GM18511 (cell line): ENCODE measurements at regions not wholly inside any gene's neighbourhood (a gene's known extent, or its start where the extent isn't known, plus 50 kb on each side); places are given as distances from the start of the nearest gene placed in this dataset.

Experiments
- ATAC-seq: cut with Tn5 transposase; IDR thresholded peaks from one replicate; pipeline ENCODE4 v1.9.1; 2021; ENCODE audit warnings: mild to moderate bottlenecking, moderate library complexity; ENCODE audit not compliant: unreplicated experiment

DNA sequence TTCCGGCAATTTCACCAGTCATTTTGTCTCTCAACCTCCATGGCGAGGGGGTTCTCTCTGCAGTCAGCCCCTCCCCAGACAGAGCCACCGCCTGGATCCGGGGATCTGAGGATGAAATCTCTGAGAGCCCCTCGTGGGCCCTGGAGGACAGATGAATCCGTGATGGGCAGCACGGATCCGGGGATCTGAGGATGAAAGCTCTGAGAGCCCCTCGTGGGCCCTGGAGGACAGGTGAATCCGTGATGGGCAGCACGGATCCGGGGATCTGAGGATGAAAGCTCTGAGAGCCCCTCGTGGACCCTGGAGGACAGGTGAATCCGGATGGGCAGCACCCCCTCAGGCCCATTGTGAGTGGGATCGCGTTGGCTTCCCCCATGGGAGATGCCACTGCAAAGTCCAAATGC is 106.5 kb downstream of the DACT2 start:
- no peak for ATAC-seq

DNA sequence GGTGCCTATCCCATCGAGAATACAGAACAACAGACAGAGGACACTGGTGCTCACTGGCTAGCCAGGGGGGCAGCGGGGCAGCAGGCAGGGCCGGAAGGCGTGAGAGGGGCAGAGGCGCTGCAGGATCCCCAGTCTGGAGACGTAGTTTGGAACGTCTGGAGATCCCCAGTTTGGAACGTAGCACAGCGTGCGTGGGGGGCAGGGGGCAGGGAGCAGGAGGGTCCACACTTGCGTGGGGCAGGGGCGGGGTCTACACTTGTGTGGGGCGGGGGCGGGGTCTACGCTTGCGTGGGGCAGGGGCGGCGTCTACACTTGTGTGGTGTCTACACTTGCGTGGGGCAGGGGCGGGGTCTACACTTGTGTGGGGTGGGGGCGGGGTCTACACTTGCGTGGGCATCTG is 107.2 kb downstream of the DACT2 start:
- ATAC-seq: no peak

DNA sequence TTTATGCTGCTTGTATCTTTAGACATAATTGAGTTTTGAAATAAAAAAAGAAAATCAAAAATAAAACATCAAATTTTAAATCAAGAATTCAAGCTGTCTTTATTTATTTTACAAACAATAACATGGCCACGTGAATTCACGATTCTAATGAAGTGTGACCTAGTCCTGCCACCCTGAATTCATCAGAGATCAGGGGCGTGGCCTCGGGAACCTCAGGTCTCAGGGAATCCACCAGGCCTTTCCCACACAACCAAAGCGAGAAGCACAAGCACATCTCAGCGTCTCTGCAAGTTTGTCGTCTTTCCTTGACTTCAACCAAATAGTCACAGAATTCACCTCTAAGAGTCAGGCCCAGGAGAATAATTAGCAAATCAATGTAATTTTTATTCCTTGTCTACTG is 107.9 kb downstream of the DACT2 start:
- ATAC-seq: no peak

DNA sequence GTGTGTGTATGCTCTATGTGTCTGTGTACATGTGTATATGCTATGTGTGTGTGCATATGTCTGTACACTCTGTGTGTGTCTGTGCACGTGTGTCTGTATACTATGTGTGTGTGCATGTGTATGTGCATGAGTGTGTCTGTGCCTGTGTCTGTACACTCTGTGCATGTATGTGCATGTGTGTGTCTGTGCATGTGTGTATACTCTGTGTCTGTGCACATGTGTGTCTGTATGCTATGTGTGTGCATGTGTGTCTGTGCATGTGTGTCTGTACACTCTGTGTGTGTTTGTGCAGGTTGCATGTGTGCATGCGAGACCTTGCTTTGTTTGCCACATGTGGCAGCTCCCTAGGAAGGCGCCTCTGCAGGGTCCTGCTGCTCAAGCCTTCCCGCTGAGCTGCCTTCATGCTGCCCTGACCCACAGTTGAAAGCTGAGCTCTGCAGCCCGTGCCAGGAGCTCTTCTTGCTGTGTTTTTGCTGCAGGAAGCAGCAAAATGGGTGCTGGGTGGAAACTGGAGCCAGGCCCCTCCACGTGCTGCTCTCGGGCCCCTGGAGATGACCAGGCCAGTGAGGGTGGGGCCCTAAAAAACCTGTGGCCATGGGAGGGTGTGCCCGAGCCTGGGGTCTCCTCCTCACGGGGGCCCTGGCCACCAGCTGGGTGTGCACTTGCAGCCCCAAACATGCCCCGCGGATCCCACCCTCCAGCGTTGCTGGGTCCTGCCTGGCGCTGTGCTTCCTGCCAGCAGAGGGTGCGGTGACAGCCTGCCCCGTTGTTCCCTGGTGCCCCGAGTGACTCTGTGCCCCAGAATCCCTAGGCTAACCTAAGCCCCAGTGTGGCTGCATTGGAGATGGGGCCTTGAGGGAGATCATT is 109.1 kb downstream of the DACT2 start:
- no peak for ATAC-seq

DNA sequence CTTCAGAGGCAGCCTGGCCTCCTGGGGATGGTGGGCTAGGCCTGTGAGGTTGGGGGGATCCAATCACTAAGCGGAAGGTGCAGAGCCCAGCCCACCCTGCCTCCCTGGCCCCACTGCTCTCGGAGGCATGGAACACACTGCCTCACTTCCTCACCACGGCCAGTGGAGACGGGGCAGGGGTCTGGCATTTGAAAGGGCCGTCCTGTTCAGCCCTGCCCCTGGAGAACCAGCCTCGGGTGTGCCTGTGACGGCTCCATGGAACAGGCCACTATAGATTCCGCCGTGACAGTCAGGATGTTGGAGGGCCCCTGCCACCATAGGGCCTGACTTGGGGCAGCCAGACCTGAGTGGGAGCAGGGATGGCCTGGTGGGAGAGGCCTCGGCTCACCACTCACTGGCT is 110.2 kb downstream of the DACT2 start:
- no peak for ATAC-seq

DNA sequence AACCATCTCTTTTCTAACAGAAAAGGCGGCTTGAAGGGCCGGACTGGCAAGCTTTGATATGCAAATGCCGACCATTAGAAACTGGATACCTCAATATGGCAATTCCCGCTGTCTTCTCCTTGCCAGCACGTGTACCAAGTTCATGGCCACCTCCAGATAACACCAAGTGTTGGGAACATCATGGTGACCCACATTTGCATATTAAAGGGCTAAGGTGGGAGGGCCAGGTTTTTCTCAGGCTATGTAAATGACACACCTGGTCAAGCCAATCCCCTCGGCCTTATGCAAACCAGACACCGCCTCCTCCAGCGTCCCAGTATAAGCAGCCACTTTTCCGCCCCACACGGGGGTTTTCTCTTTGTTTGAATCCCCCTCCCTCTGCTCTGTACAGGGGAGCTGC is 110.7 kb downstream of the DACT2 start:
- no peak for ATAC-seq

DNA sequence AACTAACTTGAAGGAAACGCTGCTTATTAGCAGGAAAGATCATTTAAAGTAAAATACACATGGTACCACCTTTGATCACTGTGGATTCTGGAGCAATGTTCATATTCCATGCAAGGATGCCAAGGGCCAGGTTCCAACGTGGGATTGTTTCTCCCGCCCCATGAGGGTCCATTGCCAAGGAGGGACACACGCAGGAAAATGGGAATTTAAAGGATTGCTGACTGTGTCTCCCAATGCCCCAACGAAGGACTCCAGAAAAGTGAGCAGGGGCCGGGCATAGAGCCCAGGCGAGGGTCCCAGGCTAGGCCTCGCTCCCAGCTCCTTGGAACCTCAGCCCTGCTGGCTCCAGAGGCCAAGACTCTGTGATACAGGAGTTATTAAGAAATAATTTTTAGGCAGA is 111.2 kb downstream of the DACT2 start:
- ATAC-seq: no peak

DNA sequence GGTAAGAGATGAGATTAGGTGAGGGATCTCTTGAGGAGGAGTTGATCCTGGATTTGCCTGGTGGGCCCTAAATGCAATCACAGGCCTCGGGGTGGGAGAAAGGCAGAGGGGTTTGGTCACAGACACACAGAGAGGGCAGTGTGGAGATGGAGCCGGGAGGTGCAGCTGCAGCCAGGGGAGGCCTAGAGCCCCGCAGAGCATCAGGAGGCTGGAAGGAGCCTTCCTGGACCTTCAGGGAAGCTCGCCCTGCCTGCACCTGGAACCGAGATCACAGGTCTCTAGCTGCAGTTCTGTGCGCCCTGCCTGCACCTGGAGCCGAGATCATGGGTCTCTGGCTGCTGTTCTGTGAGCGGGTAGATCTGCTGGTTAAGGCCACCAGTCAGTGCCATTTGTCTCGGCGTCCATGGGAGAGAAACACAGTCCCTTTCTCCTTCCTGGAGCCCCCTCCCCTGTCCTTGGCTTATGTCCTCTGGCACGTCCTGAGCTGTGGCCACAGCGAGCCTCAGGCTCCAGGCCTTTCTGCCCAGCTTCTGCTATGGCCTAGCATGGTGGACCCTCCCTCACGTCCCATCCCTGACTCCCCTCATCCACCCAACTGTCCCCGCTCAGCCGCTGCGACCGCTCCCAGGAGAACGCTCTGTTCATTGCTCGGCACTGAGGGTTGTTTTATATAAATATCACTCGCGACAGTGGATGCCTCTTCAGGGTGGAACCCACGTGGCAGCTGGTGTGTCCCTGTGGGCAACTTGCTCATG is 112.0 kb downstream of the DACT2 start:
- ATAC-seq: no peak

DNA sequence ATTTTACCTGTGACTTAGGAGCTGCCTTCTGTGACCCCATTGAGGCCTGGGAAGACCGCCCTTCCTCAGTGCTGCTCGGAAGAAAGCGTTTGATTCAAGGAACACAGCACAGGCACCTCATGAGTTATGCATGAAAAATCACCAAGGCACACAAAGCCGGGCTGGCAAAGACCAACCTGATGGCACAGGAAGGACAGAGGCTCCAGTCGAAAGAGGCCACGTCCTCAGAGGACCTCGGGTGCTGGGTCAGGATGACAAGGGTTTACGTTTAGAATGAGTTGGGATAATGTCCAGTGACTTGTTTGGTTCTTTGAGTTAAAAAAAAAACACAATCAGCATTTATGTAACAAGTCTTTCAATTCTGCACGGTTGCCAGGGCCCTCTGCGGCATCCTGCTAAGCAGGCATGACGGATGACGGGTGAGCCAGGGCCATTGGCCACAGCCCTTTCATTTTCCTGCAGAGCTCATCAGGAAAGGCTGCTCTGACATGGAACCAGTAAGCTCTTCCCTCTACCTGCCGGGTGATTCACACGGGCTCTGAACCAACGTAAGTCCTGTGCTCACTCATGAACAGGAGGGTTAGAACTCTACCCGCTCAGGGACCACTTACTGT is 112.8 kb downstream of the DACT2 start:
- ATAC-seq: no peak

DNA sequence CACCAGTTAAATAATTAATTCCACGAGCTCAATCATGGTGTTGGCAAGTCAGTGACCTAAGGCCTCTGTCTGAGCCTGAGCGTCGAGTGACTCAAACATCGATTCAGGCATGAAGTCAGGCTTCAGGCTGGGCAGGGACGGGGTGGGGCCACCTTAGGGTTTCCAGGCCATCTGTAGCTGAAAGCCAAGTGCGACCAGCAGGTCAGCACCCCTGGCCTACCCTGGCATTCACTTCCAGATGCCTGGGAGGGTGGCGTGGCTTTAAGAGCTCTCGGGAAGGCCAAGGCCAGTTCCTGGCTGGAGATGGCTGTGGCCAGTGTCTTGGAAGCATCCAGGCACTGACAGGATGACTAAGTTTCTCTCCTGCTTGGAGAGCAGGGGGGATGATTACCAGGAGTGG is 113.4 kb downstream of the DACT2 start:
- ATAC-seq: no peak

DNA sequence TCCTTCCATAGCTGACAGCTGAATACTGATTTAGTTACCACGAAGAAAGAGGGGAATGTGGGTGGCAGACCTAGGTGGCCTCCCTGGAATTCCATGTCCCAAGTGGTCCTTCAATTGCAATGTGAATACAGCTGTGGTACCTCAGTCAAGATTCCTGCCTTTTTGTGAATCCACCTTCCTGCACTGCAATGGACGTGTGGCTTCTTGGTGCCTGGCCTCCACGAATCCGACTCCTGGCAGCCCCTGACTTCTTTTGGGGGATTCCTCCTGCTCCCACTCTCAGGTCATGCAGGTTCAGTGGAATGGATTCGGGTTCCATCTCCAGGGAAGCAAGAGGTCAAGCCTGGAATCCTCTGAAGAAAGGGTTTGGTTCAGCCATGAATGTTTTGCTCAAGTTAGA is 117.8 kb downstream of the DACT2 start:
- no peak for ATAC-seq

DNA sequence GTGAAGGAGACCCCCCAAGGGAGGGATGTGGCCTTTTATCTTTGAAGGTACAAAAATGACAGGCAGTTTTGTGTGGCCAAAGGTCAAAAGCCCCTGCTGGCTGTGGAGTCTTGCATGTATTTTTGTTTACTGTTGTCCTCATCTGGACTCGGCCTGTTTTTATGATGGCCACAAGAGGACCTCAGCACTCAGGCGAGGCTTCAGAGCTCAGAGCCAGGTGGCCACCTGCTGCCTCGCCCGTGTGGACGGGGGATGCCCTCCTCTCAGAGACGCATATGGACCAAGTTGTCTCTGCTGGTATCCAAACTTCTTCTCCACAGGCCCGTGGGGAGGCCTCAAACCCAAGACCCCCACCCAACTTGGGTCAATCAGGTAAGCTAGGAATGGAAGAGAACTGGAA is 118.2 kb downstream of the DACT2 start:
- no peak for ATAC-seq

DNA sequence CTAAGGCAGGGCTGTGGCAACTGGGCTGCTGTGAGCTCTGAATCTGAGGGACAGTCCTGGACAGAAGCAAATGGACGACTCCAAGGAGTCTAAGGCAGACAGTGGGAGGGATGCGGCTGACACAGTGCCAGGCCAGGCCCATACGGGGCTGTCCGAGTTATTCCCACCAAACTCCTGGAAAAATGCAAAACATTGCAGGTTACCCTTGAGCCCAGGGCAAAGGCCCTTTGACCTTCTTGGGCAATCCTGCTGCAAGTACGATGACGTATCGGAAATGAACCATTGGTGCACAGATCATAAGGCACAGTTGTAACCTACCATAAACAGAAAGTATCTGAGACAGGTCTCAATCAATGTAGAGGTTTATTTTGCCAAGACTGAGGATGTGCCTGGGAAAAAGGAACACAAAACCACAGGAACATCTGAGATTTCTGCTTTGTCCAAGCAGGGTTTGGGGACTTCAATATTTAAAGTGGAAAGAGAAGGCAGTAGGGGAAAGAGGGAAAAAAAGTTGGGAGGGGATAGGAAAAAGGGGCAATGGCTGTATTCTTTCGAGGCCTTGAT is 118.9 kb downstream of the DACT2 start:
- ATAC-seq: no peak

DNA sequence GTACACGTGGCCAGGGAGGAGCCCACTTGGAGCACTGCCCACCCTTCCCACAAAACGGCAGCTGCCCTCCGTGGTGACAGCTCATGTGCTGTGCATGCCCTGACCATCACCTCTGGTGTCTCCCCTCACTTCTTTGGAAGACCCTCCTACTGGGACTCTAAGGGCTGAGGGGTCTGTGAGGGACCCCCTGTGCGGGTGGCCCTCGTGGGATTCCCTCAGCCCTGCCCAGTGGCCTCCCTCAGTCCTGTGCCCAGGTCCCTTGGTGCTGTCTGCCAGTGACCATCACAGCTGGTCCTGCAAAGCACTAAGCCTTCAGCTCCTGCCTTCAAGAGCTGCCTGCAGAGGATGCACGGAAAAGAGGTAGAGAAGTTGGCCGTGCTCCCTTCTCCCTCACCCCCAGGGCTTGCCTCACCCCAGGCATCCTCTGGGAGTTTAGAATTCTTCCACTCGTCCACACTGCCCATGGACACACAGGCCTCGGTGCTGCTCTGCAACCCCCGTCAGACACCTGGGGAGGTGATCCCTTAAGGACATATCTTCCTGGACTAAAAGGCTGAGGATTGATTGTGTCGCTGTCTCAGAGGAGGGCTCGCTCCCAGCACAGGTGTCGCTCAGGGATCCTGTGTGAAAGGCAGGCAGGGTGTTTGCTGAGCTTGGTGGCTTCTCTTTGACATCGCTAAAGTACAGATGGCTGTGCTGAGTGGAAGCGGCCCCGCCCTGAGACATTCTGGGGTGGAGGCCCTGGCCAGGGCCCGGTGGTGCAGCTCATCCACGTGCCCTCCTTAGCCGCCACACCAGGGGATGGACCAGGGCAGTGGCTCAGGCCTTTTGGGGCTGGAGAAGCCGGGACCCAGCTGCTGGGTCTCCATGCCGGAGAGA is 119.5 kb upstream of the FRMD1 start:
- ATAC-seq: no peak

DNA sequence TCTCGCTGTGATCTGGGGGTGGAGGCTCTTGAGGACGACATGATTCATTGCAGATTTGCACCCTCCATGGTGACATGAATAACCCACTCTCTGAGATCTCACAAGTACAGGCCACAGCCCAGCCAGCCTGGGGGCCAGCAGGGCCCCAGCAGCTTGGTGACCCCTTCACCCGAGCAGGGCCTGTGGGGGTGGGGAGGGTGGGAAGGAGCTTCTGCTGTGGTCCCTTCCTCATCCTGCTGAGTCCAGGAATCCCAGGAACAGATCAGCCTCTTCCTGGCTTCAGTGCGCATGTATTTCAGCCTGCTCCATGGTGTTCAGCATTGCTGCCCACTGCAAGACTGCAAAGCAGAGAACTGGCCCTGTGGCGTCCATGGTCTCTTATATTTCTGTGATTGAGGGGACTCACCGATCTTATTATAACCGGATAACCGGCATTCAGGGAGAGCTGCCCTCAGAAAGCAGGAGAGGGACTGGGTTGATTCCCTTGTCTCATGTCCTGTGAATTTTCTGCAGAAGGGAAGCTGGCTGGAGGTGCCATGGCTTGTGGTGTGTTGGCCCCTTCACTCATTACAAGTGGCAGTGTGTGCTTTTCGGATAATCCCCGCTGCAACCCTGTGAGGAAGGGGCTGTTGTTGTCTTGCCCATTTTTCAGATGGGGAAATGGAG is 118.8 kb upstream of the FRMD1 start:
- ATAC-seq: no peak

DNA sequence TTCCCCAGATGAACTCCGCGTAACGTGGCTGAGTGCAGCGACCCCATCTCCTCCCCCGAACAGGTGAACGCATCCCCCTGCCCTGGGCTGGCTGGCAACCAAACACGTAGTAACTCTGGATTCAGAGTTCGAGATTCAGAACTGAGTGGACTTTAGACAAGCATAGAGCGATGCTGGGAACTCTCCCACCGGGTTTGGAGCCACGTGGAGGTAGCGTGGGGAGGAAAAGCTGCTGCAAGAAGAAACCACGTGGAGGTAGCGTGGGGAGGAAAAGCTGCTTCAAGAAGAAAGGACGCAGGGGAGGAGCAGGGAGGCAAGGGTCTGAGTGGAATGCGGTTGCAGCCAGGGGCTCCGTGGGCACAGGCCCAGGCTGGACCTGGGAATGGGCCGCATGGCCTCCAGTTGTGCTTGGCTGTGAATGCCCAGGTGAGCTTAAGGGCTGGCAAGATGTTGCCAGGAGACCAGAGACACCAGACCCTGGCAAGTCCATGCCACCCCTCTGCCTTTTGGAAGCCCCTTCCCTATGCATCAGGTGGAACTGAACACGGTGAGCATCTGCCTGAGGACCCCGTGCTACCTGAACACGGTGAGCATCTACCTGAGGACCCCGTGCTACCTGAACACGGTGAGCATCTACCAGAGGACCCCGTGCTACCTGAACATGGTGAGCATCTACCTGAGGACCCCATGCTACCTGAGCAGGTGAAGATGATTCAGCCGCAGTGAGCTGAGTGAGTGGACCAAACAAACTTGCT is 118.0 kb upstream of the FRMD1 start:
- no peak for ATAC-seq

DNA sequence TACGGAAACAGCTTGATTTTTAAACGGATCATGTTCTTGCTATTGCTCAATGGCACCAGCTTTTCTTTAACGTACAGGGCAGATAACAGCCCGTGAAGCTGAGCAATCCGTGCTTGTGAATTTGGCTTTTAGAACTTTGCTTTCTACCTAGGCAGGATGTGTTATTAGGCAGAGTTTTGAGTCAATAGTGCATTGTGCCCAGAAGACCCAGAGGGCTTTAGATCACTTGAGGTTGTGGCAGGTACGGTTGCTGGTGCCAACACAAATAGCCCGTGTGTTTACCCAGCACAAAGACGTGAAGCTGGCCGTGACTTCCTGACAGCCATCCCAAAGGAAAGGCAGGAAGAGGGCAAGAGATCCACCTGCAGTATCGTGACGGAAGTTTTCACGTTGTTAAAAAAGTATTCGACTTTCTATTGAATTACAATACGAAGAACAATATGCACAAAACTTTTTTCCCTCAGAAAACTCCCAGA is 117.4 kb upstream of the FRMD1 start:
- ATAC-seq: no peak

DNA sequence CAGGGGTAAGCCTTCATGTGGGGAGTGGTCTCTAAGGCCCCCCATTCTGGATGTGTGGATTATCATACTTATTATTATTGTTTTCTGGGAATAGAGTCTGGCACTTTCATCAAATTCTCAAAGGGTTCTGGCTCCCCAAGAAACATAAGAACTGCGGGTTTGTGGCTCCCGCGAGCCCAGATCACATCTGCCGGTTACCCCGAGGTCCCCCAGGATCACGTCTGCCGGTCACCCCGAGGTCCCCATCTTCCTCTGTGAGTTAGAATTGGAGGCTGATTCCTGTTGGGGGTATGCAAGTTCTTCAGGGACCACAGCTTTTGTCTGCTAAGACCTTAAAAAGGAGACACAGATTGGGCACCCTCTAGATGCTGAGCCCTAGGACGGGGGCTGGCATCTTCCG is 116.7 kb upstream of the FRMD1 start:
- no peak for ATAC-seq
